Activated CD8-positive, alpha-beta memory T cell treated with anti-CD3 and anti-CD28 coated beads for 36 hours (primary cell): ENCODE measurements at regions not wholly inside any gene's neighbourhood (a gene's known extent, or its start where the extent isn't known, plus 50 kb on each side); places are given as distances from the start of the nearest gene placed in this dataset.
"Not testable (repeated sequence)": the region's sequence is repeated elsewhere in the genome, so short reads cannot be mapped to it uniquely, and the experiment has no call there.

Source experiments
- CTCF ChIA-PET: fragments of 350-600 bp; sonication (Branson Sonifier 250); formaldehyde crosslinking; loops from one replicate; lab custom pipeline; 2021; ENCODE audit warnings: antibody characterized with exemption; lab: Charles Lee
- POLR2A ChIA-PET: fragments of 350-600 bp; sonication (Branson Sonifier 250); formaldehyde crosslinking; loops from one replicate; lab custom pipeline; 2021; ENCODE audit warnings: antibody characterized with exemption; lab: Charles Lee

- CTCF ChIA-PET, result no interaction called here
Measured at GRCh38 chr15:84402856-84403608, 167.5 kb downstream of the GOLGA6L4 start.

DNA sequence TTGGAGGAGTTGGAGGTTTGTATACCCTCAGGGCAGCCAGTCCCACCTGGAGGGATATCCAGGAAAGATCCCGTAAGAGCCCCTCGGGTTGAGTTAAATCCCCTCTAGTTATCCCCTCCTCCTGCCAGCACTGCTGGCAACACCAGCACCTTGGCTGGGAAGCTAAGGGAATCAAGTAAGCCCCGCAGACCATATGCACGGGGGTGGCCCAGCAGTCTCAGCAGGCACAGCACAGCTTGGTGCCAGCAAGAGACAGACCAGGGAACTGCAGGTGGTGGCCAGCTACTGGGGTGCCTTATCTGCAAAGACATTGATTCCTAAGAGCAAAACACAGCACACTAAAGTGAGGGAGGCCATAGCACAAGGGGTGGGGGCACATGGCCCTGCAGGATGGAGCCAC is 173.8 kb downstream of the GOLGA6L4 start:
- POLR2A ChIA-PET, CTCF ChIA-PET: not testable (repeated sequence)

More at GRCh38 chr15:84402856-84403608, 167.5 kb downstream of the GOLGA6L4 start:
- POLR2A ChIA-PET, result no interaction called here

DNA sequence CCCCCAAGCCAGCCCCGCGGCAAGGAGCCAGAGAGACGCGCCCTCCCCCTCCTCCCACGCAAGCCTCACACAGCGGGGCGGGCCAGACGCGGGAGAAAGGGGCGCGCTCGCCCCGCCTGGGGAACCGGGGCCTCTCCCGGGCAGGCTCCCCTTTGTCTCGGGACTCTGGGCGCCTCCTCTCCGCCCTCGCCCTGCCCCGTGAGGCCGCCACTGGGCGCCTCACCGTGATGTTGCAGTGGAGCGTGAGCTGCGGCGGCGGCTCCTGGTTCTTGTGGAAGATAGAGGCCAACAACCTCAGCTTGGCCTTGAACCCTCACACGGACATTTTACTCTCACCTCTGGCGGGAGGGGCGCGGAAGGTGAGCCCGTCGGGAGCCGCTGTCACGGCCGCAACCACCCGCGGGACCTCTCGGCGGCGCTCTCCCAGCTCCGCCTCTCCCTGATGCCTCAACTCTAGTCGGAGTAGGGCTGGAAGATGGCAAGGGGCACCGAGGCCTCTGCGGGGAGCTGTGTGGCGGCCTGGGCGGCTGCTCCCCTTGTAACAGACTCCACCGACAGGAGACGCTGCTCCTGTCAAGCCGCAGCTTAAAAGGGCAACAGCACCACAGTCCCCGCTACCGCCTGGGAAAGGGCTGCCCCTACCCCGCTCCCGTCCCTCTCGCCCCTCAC is 179.2 kb upstream of the ZSCAN2 start:
- POLR2A ChIA-PET, CTCF ChIA-PET: not testable (repeated sequence)

DNA sequence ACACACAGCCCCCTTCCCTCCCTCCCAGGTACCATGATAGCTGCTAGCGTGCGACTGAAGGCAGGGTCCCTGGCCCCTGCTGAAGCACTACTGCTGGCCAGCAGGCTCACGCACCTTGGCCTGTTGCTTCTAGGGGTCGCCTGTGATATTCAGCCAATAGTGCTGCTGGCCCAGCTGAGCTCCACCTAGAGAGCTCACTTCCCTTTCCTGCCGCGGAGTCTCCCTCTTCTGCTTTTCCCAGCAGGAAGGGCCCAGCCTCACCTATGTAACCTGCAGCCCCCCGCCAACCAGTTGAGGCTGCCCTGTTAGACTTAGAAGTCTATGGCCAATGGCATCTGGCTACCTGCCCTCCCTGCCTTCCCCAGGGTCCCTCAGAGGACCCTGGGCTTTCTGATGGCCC is 175.5 kb upstream of the ZSCAN2 start:
- POLR2A ChIA-PET, result not testable (repeated sequence)

GRCh38 chr15:84473305-84473877 is 127.4 kb upstream of the ZSCAN2 start:
- CTCF ChIA-PET, POLR2A ChIA-PET: not testable (repeated sequence)

More for the DNA sequence above, 175.5 kb upstream of the ZSCAN2 start:
- CTCF ChIA-PET, result not testable (repeated sequence)

GRCh38 chr15:84476364-84477033 is 124.3 kb upstream of the ZSCAN2 start:
- CTCF ChIA-PET, result not testable (repeated sequence)

GRCh38 chr15:84477550-84477949 is 123.3 kb upstream of the ZSCAN2 start:
- CTCF ChIA-PET, POLR2A ChIA-PET: not testable (repeated sequence)

More at GRCh38 chr15:84476364-84477033, 124.3 kb upstream of the ZSCAN2 start:
- POLR2A ChIA-PET, result not testable (repeated sequence)

- CTCF ChIA-PET, POLR2A ChIA-PET: not testable (repeated sequence)
Measured at GRCh38 chr15:84480174-84480681, 120.6 kb upstream of the ZSCAN2 start.

- CTCF ChIA-PET, result not testable (repeated sequence)
Measured at GRCh38 chr15:84483859-84484258, 117.0 kb upstream of the ZSCAN2 start.

DNA sequence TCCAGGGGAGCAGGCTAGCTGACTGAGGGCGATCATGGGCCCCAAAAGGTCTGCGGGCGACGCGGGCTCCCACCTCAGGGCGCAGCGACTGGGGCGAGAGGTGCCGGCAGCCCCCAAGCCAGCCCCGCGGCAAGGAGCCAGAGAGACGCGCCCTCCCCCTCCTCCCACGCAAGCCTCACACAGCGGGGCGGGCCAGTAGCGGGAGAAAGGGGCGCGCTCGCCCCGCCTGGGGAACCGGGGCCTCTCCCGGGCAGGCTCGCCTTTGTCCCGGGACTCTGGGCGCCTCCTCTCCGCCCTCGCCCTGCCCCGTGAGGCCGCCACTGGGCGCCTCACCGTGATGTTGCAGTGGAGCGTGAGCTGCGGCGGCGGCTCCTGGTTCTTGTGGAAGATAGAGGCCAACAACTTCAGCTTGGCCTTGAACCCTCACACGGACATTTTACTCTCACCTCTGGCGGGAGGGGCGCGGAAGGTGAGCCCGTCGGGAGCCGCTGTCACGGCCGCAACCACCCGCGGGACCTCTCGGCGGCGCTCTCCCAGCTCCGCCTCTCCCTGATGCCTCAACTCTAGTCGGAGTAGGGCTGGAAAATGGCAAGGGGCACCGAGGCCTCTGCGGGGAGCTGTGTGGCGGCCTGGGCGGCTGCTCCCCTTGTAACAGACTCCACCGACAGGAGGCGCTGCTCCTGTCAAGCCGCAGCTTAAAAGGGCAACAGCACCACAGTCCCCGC is 100.5 kb upstream of the ZSCAN2 start:
- POLR2A ChIA-PET, CTCF ChIA-PET: not testable (repeated sequence)

More at GRCh38 chr15:84483859-84484258, 117.0 kb upstream of the ZSCAN2 start:
- POLR2A ChIA-PET, result not testable (repeated sequence)

DNA sequence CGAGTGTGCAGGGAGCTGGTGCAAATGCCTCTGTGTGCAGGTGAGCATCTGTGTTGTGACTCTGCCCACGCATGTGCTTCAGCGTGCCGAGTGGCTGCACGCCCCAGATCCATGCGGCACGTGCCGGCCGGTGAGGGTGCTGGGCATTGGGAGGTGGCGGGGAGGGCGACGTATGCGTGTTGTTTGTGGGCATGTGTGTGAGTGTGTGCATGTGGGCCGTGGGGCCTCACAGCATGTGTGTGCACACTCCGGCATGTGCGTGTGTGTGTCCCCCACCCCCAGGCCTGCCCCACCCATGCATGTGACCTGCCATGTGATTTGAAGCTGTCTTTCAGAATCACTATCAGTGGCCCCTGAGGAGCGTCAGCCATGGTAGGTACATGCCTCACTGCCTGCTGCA is 97.7 kb upstream of the ZSCAN2 start:
- CTCF ChIA-PET, POLR2A ChIA-PET: not testable (repeated sequence)

DNA sequence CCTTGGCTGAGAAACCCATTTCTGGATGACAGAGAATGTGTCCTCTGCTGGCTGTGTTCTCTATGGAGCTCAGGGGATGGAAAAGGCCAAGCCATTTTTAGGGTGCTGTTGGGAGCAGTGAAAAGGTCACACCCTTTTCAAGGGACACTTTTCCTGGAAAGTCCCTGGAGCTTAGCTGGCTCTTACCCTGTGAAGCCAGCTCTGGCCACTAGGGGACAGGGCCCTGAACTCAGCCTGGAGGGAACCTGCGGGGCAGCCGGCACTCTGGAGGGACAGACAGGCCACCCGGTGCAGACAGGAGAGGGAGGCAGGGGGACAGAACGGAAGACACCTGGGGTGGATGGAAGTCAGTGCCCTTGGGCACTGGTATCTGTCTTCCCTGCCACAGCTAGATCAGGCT is 95.3 kb upstream of the ZSCAN2 start:
- CTCF ChIA-PET, POLR2A ChIA-PET: not testable (repeated sequence)

- CTCF ChIA-PET, result not testable (repeated sequence)
Measured at GRCh38 chr15:84512324-84512723, 88.5 kb upstream of the ZSCAN2 start.

DNA sequence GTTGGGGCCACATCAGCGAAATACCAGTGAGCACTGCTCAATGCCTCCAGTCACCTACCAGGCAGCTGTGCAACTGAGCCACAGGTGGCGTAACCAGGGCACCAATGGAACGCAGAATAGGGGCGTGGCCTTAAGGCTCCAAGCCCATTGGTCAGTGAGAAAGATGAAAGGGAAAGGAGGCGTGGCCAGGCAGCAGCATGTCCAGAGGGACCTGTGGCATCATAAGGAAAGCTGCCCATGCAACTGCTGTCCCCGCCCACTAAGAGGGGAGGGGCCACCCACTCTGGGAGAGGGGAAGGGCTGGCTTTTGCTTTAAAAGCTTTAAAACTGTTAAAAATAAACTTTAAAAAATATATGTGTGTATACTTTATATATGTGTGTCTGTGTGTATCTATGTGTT is 84.0 kb upstream of the ZSCAN2 start:
- CTCF ChIA-PET, POLR2A ChIA-PET: not testable (repeated sequence)

More at GRCh38 chr15:84512324-84512723, 88.5 kb upstream of the ZSCAN2 start:
- POLR2A ChIA-PET, result not testable (repeated sequence)

- CTCF ChIA-PET, result not testable (repeated sequence)
- POLR2A ChIA-PET, result interaction anchor here (0.7 kb wide), 1 partner anchor 212 kb away, joined by 4 read pairs; no protein-coding TSS in a partner anchor
Measured at GRCh38 chr15:84525491-84526344, 75.1 kb upstream of the ZSCAN2 start.

- CTCF ChIA-PET, result interaction anchor here (0.6 kb wide), 1 partner anchor 35 kb away, joined by 3 read pairs; no protein-coding TSS in a partner anchor
- POLR2A ChIA-PET, result not testable (repeated sequence)
Measured at GRCh38 chr15:84530751-84531150, 70.1 kb upstream of the ZSCAN2 start.

DNA sequence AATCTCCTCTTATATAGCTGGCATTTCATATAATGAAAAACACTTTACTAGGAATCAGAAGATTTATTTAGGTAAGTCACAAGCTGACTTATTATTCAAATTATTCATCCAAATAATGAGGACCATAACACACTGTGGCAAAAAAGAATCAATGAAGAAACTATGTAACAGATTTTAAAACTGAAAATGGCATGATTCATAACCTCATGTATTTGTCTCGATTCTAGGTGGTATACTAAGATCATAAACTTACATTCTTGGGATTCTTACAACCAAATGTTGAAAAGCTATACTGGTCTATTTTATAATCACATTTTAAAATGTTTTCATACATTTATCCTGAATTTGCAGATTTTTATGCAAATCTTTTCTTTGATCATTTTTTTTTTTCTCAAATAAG is 69.6 kb upstream of the ZSCAN2 start:
- CTCF ChIA-PET, result interaction anchor here (0.6 kb wide), 1 partner anchor 34 kb away, joined by 3 read pairs; no protein-coding TSS in a partner anchor
- POLR2A ChIA-PET, result not testable (repeated sequence)
